Right atrium auricular region (tissue), 2 donors: ENCODE measurements at regions not wholly inside any gene's neighbourhood (a gene's known extent, or its start where the extent isn't known, plus 50 kb on each side); places are given as distances from the start of the nearest gene placed in this dataset.

Source experiments
- DNase-seq: peaks from one replicate; pipeline ENCODE4 v3.0.0-alpha.2; 2019; ENCODE audit warnings: low spot score
- H3K27ac ChIP-seq, 2 donors: fragments of 200-600 bp; sonication (generic); 1 replicate in 1 of 2; 2 replicates in 1 of 2; pipeline ENCODE4 v1.5.1; 2016 to 2019
- H3K27me3 ChIP-seq, 2 donors: fragments of 200-600 bp; sonication (generic); one replicate each; pipeline versions ENCODE4 v1.5.1 to v1.6.0; 2017 to 2019
- H3K36me3 ChIP-seq: fragments of 200-600 bp; sonication (generic); one replicate; pipeline ENCODE4 v1.5.1; 2016
- H3K4me1 ChIP-seq, 2 donors: fragments of 200-600 bp; sonication (generic); one replicate each; pipeline versions ENCODE4 v1.5.1 to v1.6.0; 2017 to 2019
- H3K4me3 ChIP-seq, 2 donors: fragments of 200-600 bp; sonication (generic); 1 replicate in 1 of 2; 2 replicates in 1 of 2; pipeline ENCODE4 v1.5.1; 2017 to 2019; ENCODE audit warnings: mild to moderate bottlenecking in 1 of 2, moderate library complexity in 1 of 2
- H3K9me3 ChIP-seq, 2 donors: fragments of 200-600 bp; sonication (generic); one replicate each; pipeline ENCODE4 v1.5.1; 2019
- CTCF ChIP-seq, 2 donors: fragments of 200-600 bp; sonication (generic); IDR thresholded peaks; one replicate each; pipeline ENCODE4 v1.5.1; 2019; ENCODE audit warnings: antibody characterized with exemption in 2 of 2

- no peak overlapping the region for H3K27ac ChIP-seq
- no peaks in the 10 kb centered on the region for H3K9me3 ChIP-seq
- H3K4me3 ChIP-seq = no peak overlapping the region
- no peaks in the 10 kb centered on the region for H3K27me3 ChIP-seq
- H3K36me3 ChIP-seq = no peaks in the 10 kb centered on the region
- H3K4me1 ChIP-seq = no peaks in the 10 kb centered on the region
- TF ChIP-seq CTCF (IDR thresholded peaks at IDR 0.05) = no peak
- no peak for DNase-seq
Measured at GRCh38 chr5:26282190-26282589, 756.2 kb downstream of the CDH9 start.

GRCh38 chr5:26278078-26278477 is 760.3 kb downstream of the CDH9 start:
- no peaks in the 10 kb centered on the region for H3K36me3 ChIP-seq
- DNase-seq = no peak
- H3K9me3 ChIP-seq = no peaks in the 10 kb centered on the region
- H3K4me3 ChIP-seq = no peak overlapping the region
- H3K27me3 ChIP-seq = no peaks in the 10 kb centered on the region
- no peak overlapping the region for H3K27ac ChIP-seq
- H3K4me1 ChIP-seq = no peaks in the 10 kb centered on the region
- TF ChIP-seq CTCF (IDR thresholded peaks at IDR 0.05) = no peak

DNA sequence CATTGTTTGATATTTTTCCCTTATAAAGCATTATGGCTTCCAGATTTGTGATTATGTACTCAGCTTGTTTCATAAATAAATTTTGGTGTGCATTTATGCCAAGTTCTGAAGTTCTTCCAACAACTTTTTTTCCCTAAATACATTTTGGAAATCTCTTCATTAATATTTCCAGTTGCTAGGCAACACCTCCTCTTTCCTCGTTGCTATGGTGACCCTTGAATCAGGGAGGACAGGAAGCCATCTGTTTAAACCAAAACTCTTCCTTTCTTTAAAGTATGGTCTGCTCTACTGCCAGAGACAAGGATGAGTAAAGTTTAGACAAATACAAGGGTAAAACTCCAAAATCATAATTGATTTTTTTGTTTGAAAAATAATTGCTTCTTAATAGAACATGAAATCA is 779.3 kb downstream of the CDH9 start:
- no peak overlapping the region for H3K4me3 ChIP-seq

DNA sequence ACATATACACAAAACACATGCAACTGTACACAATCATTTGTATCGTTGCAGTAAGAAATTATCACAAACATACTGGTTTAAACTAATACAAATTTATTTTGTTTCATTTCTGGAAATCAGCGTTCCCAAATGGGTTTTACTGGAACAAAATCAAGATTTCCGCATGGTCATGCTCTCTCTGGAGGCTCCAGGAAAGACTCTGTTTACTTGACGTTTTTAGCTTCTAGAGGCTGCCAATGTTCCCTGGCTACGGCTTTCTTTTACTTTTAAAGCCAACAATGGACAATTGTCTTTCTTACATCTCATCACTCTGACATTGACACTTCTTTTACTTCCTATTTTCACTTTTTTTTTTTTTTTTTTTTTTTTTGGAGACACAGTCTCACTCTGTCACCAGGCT is 793.1 kb downstream of the CDH9 start:
- Histone ChIP-seq H3K27me3 (no peaks in the 10 kb centered on the region), H3K9me3 (no peaks in the 10 kb centered on the region), H3K27ac (no peak overlapping the region), H3K4me3 (no peak overlapping the region), H3K4me1 (no peaks in the 10 kb centered on the region), H3K36me3 (no peaks in the 10 kb centered on the region)
- no peak for TF ChIP-seq CTCF (IDR thresholded peaks at IDR 0.05)
- DNase-seq = no peak

More for the DNA sequence above, 779.3 kb downstream of the CDH9 start:
- no peak for TF ChIP-seq CTCF (IDR thresholded peaks at IDR 0.05)
- DNase-seq = no peak
- Histone ChIP-seq H3K4me1 (no peaks in the 10 kb centered on the region), H3K27me3 (no peaks in the 10 kb centered on the region), H3K27ac (no peak overlapping the region), H3K9me3 (peaks cover 0 to 14% of the 10 kb centered on the region in 2 donors), H3K36me3 (no peaks in the 10 kb centered on the region)

- TF ChIP-seq CTCF (IDR thresholded peaks at IDR 0.05) = no peak
- Histone ChIP-seq H3K4me1 (no peaks in the 10 kb centered on the region), H3K27ac (no peak overlapping the region), H3K9me3 (no peaks in the 10 kb centered on the region), H3K4me3 (no peak overlapping the region), H3K27me3 (no peaks in the 10 kb centered on the region), H3K36me3 (no peaks in the 10 kb centered on the region)
- no peak for DNase-seq
Measured at GRCh38 chr5:26239588-26239987, 798.8 kb downstream of the CDH9 start.

DNA sequence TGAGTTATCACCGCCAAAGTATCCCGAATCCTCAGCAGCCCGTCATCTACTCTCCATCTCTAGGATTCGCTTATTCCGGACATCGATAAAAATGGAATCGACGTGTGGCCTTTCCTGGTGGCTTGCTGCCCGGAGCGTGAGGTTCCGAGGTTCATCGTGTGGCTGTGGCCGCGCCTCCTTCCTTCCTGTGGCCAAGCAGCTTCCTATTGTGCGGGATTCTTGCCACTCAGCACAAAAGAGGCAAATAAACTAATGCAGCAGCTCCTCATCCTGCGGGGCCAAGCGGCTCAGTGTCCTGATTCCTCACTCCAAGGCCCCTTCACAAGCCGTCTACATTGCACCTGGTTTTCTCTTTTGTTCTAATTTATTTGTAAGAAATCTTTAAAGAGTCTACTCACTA is 800.9 kb downstream of the CDH9 start:
- Histone ChIP-seq H3K4me1 (no peaks in the 10 kb centered on the region), H3K27me3 (no peaks in the 10 kb centered on the region), H3K4me3 (no peak overlapping the region), H3K36me3 (no peaks in the 10 kb centered on the region), H3K27ac (no peak overlapping the region), H3K9me3 (no peaks in the 10 kb centered on the region)
- DNase-seq = no peak
- no peak for TF ChIP-seq CTCF (IDR thresholded peaks at IDR 0.05)
